Muscle of leg (tissue), 3 donors: ENCODE measurements at regions not wholly inside any gene's neighbourhood (a gene's known extent, or its start where the extent isn't known, plus 50 kb on each side); places are given as distances from the start of the nearest gene placed in this dataset.
A peak's percentile ranks its signal among the peaks of the same experiment; 100 is the strongest.

ENCODE experiments used
- DNase-seq: peaks from one replicate; pipeline ENCODE4 v3.0.0; 2013
- H3K27ac ChIP-seq: one replicate; pipeline ENCODE4 v1.5.1; 2013; ENCODE audit warnings: mild to moderate bottlenecking, low read length, control low read depth
- H3K27me3 ChIP-seq: one replicate; pipeline ENCODE4 v1.6.1; 2013; ENCODE audit warnings: low read length; ENCODE audit not compliant: control insufficient read depth, insufficient read depth
- H3K36me3 ChIP-seq: one replicate; pipeline ENCODE4 v1.6.1; 2013; ENCODE audit warnings: low read length; ENCODE audit not compliant: control insufficient read depth, insufficient read depth
- H3K4me1 ChIP-seq: one replicate; pipeline ENCODE4 v1.6.1; 2013; ENCODE audit warnings: low read length; ENCODE audit not compliant: control insufficient read depth, insufficient read depth
- H3K4me3 ChIP-seq: one replicate; pipeline ENCODE4 v1.5.1; 2013; ENCODE audit warnings: low read length, control low read depth
- H3K9me3 ChIP-seq: replicated peaks from 2 replicates; pipeline ENCODE4 v1.6.1; 2013; ENCODE audit warnings: low read depth, low read length; ENCODE audit not compliant: control insufficient read depth
- WGBS: methylation state at CpG from one replicate; pipeline ENCODE4 v1.1.5; 2013; ENCODE audit warnings: missing lambda C conversion rate; ENCODE audit not compliant: insufficient coverage; 5-methylcytosine and 5-hydroxymethylcytosine counted together

DNA sequence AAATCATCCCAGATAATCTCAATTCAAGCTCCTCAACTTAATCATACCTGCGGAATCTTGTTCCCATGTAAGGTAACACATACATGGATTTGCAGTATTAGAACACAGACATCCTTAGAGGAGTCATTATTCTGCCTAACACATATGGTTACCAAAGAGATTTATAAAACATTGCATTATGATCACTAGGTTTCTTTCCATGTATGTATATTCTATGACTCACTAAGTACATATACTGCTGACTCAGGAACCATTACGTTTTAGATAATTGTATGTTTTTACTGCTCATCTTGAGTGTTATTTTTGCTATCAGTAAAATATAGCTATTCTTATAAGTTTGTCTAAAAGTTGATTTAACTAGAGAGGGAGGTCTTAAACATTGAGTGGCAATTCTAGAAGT is 182.9 kb downstream of the SLITRK6 start:
- no peaks in the 10 kb centered on the region for H3K9me3 ChIP-seq
- no peaks in the 10 kb centered on the region for H3K4me1 ChIP-seq
- no peak overlapping the region for H3K27ac ChIP-seq
- no peak overlapping the region for H3K4me3 ChIP-seq
- H3K27me3 ChIP-seq: no peaks in the 10 kb centered on the region
- no peak for DNase-seq
- H3K36me3 ChIP-seq: no peaks in the 10 kb centered on the region
- WGBS: no CpG with 5 or more reads among the region's 2 CpGs

DNA sequence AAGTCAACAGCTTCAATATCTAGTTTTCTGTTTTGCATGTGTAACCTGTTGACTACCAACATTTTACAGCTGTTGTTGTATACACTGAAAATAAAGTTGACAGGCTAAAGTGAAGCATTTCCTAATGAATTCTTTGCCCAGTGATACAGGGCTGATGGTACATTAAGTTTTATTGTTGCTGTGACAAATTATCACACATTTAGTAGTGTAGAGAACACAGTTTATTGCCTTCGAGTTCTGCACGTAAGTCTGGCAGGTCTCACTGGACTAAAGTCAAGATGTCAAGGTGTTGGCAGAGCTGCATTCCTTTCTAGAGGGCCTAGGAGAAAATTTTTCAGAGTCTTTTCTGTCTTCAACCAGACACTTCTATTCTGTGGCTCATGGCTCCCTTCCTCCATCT is 184.2 kb downstream of the SLITRK6 start:
- Histone ChIP-seq H3K9me3 (no peaks in the 10 kb centered on the region), H3K36me3 (no peaks in the 10 kb centered on the region), H3K4me3 (no peak overlapping the region), H3K27me3 (no peaks in the 10 kb centered on the region), H3K4me1 (no peaks in the 10 kb centered on the region), H3K27ac (no peak overlapping the region)
- WGBS: no CpG with 5 or more reads among the region's 2 CpGs
- no peak for DNase-seq

DNA sequence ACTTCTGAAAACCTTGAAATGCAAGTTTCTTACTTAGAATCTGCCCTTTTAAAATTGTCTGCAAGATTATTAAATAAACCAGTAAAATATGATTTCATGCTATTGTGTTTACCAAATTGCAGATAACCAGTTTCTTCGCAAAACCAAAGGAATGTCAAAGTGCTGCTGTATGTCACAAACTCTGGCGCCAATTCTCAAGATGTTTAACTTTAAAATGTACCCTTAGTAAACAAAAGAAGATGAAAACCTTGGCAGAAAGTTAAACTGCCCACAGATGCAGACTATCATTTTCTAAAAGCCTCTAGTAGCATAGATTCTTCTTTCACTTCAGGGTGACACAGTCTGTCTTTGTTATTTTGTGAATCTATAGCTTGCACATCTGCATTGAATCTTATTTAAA is 189.2 kb downstream of the SLITRK6 start:
- H3K36me3 ChIP-seq: no peaks in the 10 kb centered on the region
- H3K9me3 ChIP-seq: no peaks in the 10 kb centered on the region
- H3K27me3 ChIP-seq: no peaks in the 10 kb centered on the region
- DNase-seq: no peak
- no peak overlapping the region for H3K27ac ChIP-seq
- WGBS: no CpG with 5 or more reads among the region's 2 CpGs
- H3K4me3 ChIP-seq: no peak overlapping the region
- H3K4me1 ChIP-seq: no peaks in the 10 kb centered on the region

DNA sequence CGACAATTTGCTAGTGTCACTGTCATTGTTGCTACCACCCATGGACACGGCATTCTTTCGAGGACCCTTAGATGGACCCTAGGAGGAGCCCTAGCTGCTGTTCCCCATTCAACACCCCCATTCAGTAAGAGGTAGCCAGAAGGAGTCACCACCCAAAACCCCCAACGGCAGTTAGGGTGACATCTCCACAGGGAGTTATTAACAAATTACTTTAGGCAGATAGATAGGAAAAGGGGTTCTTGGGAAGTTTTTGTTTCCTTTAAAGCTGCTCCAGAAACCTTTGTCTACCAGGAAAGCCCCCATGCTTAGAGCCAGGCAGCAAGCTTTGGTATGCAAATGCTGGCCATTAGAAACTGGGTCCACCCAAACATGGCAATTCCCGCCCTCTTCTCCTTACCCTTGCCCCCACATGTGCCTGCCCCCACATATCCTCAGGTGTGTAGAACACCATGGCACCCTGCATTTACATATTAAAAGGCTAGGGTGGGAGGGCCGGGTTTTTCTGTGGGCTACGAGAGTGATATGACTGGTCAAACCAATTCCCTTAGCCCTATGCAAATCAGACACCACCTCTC is 190.9 kb downstream of the SLITRK6 start:
- Histone ChIP-seq H3K27me3 (no peaks in the 10 kb centered on the region), H3K27ac (no peak overlapping the region), H3K4me3 (no peak overlapping the region), H3K4me1 (no peaks in the 10 kb centered on the region), H3K9me3 (no peaks in the 10 kb centered on the region), H3K36me3 (no peaks in the 10 kb centered on the region)
- no peak for DNase-seq
- WGBS: 89% methylated on average over 3 of the region's 7 CpGs

DNA sequence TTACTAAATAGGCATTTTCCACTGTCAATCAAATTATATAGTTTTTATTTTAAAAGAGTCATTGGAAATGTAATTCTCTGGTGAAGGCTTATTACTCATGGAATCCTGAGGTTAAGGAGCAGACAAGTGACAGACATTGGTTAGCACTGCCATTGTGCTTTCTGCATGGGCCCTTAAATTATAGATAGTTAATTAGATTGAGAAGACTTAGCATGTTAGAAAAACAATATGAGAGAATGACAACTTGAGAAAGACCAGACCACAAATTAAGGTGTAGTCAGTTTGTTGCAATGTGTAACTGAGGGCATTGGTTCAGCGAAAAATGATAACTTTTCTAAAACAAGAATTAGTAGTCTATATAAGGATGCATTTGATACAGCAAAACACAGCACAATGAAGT is 195.5 kb downstream of the SLITRK6 start:
- Histone ChIP-seq H3K9me3 (no peaks in the 10 kb centered on the region), H3K27ac (no peak overlapping the region), H3K36me3 (no peaks in the 10 kb centered on the region), H3K4me1 (no peaks in the 10 kb centered on the region), H3K4me3 (no peak overlapping the region), H3K27me3 (no peaks in the 10 kb centered on the region)
- WGBS: no CpG with 5 or more reads among the region's 1 CpG
- no peak for DNase-seq

DNA sequence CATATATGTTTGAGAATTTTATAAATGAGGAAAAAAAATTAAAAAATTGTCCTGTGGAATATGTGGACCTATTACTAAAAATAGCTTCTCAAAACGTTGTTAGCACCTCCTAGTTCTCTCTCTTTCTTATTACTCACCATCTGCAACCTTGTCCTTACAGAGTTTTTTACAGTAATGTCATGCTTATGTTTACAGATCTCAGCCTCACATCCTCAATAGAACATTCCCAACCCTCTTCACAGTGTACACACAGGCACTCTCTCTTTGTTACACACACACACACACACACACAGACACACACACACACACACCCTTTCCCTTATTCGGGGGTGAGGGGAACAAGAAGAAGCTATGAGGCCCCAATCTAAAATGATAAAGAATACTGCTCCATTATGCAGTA is 197.7 kb downstream of the SLITRK6 start:
- Histone ChIP-seq H3K27ac (no peak overlapping the region), H3K36me3 (no peaks in the 10 kb centered on the region), H3K4me3 (no peak overlapping the region), H3K4me1 (no peaks in the 10 kb centered on the region), H3K9me3 (no peaks in the 10 kb centered on the region), H3K27me3 (no peaks in the 10 kb centered on the region)
- 63% methylated on average over 1 of the region's 2 CpGs for WGBS
- no peak for DNase-seq

DNA sequence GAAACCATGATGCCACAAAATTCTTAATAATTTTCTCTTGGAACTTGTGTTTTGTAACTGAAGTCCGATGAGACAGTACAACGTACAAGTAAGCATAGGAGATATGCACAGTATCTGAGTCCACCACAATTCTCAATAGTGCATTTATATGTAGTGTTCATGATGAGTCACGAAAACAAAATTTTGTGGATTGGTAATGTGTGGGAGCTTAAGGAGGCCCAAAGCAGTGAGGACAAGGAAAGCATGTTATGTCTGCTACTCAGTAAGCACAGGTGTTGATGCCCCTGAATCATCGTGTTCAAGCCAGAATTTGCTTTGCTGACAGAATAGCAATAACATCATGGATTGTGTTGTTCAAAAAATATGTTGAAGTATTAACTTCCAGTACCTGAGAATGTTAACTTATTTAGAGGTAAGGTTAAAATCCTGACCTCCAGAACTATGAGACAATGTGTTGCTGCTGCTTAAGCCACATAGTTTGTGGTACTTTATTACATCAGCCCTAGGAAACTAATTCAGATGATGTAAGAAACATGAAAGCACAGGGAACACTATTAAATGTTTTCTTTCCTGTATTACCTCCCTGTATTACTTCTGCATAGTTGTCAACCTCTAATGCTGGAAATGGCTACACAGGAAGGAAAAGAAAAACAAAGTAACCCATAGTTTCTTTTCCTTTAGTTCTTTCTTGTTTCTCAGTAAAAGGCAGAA is 201.3 kb downstream of the SLITRK6 start:
- H3K27me3 ChIP-seq: no peaks in the 10 kb centered on the region
- peaks cover 3% of the 10 kb centered on the region for H3K9me3 ChIP-seq
- no peaks in the 10 kb centered on the region for H3K4me1 ChIP-seq
- WGBS: no CpG with 5 or more reads among the region's 4 CpGs
- no peak overlapping the region for H3K27ac ChIP-seq
- no peaks in the 10 kb centered on the region for H3K36me3 ChIP-seq
- no peak overlapping the region for H3K4me3 ChIP-seq
- no peak for DNase-seq

DNA sequence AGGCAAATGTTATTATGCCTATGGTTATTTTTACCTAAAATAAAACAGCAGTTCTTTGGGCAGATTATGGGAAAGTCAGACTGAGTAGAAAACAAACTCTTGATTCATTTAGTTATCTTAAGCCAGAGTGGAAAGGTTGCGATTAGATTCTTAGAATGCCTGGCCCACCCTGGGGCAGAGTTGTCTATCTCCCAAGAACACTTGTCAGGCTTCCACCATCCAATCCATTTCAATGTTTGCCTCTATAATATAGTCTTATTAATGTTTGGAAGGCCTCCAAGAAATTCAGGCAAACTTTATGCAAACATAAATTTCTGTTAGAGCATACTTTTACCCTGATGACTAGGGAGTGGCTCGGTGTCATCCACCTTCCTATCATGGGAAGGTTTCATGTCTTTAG is 207.0 kb downstream of the SLITRK6 start:
- H3K9me3 ChIP-seq: peaks cover 3% of the 10 kb centered on the region
- no peak overlapping the region for H3K4me3 ChIP-seq
- no peaks in the 10 kb centered on the region for H3K4me1 ChIP-seq
- no CpG with 5 or more reads among the region's 2 CpGs for WGBS
- H3K27me3 ChIP-seq: no peaks in the 10 kb centered on the region
- no peaks in the 10 kb centered on the region for H3K36me3 ChIP-seq
- DNase-seq: no peak
- H3K27ac ChIP-seq: no peak overlapping the region

DNA sequence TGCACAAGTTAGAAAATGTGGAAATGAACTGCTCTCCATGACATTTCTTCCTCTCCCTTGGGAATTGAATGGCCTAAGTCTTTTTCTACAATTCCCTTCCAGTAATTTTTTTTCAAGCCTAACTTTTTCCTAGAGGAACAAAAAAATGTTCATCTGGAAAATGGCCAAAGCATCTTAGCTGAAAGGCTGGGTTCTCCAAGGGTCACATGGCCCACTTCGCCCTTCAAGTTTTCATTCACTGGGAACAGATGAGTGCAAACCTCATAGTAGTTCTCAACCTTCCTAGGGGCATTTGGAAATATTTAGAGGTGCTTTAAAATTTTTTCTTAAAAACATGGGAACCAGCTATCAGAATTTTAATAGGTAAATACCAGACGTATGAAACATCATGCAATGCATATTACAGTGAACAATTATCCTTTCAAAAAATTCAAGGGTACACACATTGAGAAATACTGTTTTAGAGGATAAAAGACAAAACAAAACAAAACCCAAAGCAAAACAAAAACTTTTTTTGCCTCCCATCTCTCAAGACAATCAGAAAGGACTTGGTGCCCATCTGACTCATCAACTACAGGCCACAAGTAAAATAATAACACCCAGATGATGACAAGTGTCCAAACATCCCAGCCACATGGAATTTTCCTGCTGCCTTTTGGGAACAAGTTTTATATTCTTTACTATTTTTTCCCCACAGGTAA is 208.8 kb downstream of the SLITRK6 start:
- Histone ChIP-seq H3K4me1 (no peaks in the 10 kb centered on the region), H3K27me3 (no peaks in the 10 kb centered on the region), H3K9me3 (peaks cover 3% of the 10 kb centered on the region), H3K27ac (no peak overlapping the region), H3K36me3 (no peaks in the 10 kb centered on the region), H3K4me3 (no peak overlapping the region)
- no CpG with 5 or more reads among the region's 2 CpGs for WGBS
- peak; percentile 20 for DNase-seq

DNA sequence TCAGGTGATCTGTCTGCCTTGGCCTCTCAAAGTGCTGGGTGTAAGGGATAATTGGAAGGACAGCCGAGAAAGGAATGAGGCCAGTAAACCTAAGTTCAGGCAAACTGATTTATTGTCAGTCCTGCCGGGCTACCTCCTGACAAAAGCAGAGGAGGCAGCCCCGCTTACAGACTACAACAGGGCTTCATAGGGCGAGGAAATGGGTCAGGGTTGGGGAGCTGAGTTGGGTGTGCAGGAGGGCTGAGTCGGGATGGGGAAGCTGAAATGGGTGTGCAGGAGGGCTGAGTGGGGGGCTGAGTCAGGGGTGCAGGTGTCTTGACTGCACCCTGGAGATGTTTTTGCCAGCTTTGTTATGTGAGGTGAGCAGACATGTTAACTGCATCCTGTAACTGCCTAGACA is 210.2 kb downstream of the SLITRK6 start:
- WGBS: 84% methylated on average over 5 of the region's 5 CpGs
- no peak overlapping the region for H3K4me3 ChIP-seq

More for the DNA sequence above, 210.2 kb downstream of the SLITRK6 start:
- no peaks in the 10 kb centered on the region for H3K4me1 ChIP-seq
- no peaks in the 10 kb centered on the region for H3K9me3 ChIP-seq
- no peaks in the 10 kb centered on the region for H3K27me3 ChIP-seq
- no peaks in the 10 kb centered on the region for H3K36me3 ChIP-seq
- no peak overlapping the region for H3K27ac ChIP-seq
- no peak for DNase-seq
